H54 (cell line): ENCODE measurements at regions not wholly inside any gene's neighbourhood (a gene's known extent, or its start where the extent isn't known, plus 50 kb on each side); places are given as distances from the start of the nearest gene placed in this dataset.

Source experiments
- DNase-seq: peaks from one replicate; pipeline ENCODE4 v3.0.0; 2011; ENCODE audit warnings: low spot score, mixed read lengths; ENCODE audit not compliant: insufficient read length
- FAIRE-seq: peaks from 3 replicates; lab custom pipeline; 2011; peaks lifted over from hg19 to GRCh38; lab: Jason Lieb, UNC
- POLR2A ChIP-seq: IDR thresholded peaks from 2 replicates; pipeline ENCODE4 v1.6.1; 2011; ENCODE audit warnings: low read depth, mild to moderate bottlenecking, low read length

- DNase-seq (no peak), FAIRE-seq (no peak)
- TF ChIP-seq POLR2A: no peak
These were observed 385.2 kb upstream of the PIK3C3 start for GRCh38 chr18:41569867-41570266.

GRCh38 chr18:41561961-41562360 lies 393.1 kb upstream of the PIK3C3 start:
- TF ChIP-seq POLR2A: no peak
- no peak for DNase-seq
- no peak for FAIRE-seq

GRCh38 chr18:41558715-41559114 lies 396.3 kb upstream of the PIK3C3 start:
- DNase-seq (no peak), FAIRE-seq (no peak)
- no peak for TF ChIP-seq POLR2A

GRCh38 chr18:41553716-41554115 lies 401.3 kb upstream of the PIK3C3 start:
- DNase-seq (no peak), FAIRE-seq (no peak)
- no peak for TF ChIP-seq POLR2A

- FAIRE-seq: no peak
- TF ChIP-seq POLR2A: no peak
- DNase-seq: no peak
These were observed 406.3 kb upstream of the PIK3C3 start for GRCh38 chr18:41548521-41549260.

GRCh38 chr18:41545091-41545888 lies 409.7 kb upstream of the PIK3C3 start:
- FAIRE-seq (no peak), DNase-seq (no peak)
- TF ChIP-seq POLR2A: no peak

GRCh38 chr18:41543815-41544214 lies 411.2 kb upstream of the PIK3C3 start:
- no peak for TF ChIP-seq POLR2A
- no peak for FAIRE-seq
- DNase-seq: no peak

- no peak for FAIRE-seq
These were observed 414.7 kb upstream of the PIK3C3 start for GRCh38 chr18:41540237-41540871.

GRCh38 chr18:41538751-41539150 lies 416.3 kb upstream of the PIK3C3 start:
- no peak for FAIRE-seq
- no peak for DNase-seq
- TF ChIP-seq POLR2A: no peak

More at GRCh38 chr18:41540237-41540871, 414.7 kb upstream of the PIK3C3 start:
- TF ChIP-seq POLR2A: no peak
- DNase-seq: no peak

- TF ChIP-seq POLR2A: no peak
- no peak for DNase-seq
- no peak for FAIRE-seq
These were observed 417.4 kb upstream of the PIK3C3 start for GRCh38 chr18:41537666-41538065.

GRCh38 chr18:41532344-41533086 lies 422.5 kb upstream of the PIK3C3 start:
- TF ChIP-seq POLR2A: no peak
- DNase-seq: no peak
- FAIRE-seq: no peak

GRCh38 chr18:41530970-41531369 lies 424.1 kb upstream of the PIK3C3 start:
- DNase-seq (no peak), FAIRE-seq (no peak)
- TF ChIP-seq POLR2A: no peak

GRCh38 chr18:41529093-41529492 lies 425.9 kb upstream of the PIK3C3 start:
- no peak for DNase-seq
- FAIRE-seq: no peak
- no peak for TF ChIP-seq POLR2A
